Upper lobe of left lung (tissue), 4 donors: ENCODE measurements at regions not wholly inside any gene's neighbourhood (a gene's known extent, or its start where the extent isn't known, plus 50 kb on each side); places are given as distances from the start of the nearest gene placed in this dataset.

Experiments used
- EP300 ChIP-seq, 4 donors: sonication (generic); formaldehyde crosslinking; IDR thresholded peaks; one replicate each; pipeline ENCODE4 v1.5.1; 2017; ENCODE audit warnings: antibody characterized with exemption in 4 of 4, control low read depth in 2 of 4
- POLR2AphosphoS5 ChIP-seq, 2 donors: sonication (generic); formaldehyde crosslinking; IDR thresholded peaks; one replicate each; pipeline ENCODE4 v1.5.1; 2017; ENCODE audit warnings: antibody characterized with exemption in 2 of 2

DNA sequence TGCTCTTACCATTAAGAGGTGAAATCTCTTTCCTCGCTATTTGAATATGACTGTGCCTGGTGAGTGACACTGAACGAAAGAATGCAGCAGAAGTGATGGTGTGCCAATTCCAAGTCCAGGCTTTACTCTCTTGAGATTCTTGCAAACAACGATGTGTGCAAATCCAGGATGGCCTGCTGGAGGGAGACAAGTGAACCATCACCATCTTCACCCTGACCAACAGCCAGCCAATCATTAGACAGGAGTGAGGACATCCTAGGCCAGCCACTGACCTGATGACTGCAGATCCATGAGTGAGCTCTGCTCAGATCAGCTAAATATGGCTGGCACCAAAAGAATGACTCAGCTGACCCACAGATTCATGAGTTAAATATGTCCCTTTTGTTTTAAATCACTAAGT, 878.0 kb downstream of the PDCD6IP start:
- TF ChIP-seq EP300 (IDR thresholded peaks at IDR 0.05) (no peak), POLR2AphosphoS5 (IDR thresholded peaks at IDR 0.05) (no peak)
